ENCODE measurements at regions not wholly inside any gene's neighbourhood (a gene's known extent, or its start where the extent isn't known, plus 50 kb on each side); places are given as distances from the start of the nearest gene placed in this dataset.

DNA sequence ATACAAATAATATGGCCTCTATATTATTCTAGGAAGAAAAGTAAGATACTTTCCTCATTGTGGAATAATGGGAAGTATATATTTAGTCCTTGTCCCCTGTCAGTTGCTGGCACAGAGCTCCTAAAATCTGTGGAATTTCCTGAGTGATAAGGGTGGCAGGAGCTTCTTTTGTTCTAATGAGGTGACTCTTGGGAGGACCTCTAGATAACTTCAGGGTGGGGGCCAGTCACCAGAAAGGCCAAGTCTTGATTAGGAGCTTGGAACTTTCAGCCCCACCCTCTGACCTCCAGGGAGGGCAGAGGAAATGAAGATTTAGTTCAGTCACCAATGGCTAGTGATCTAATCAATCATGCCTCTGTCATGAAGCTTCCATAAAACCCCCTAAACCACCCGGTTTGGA, 179.9 kb upstream of the PRICKLE1 start:
- Histone ChIP-seq H3K56ac (ENCODE audit: insufficient read length, low read depth, low read length) (no peak overlapping the region), H3K79me2 (ENCODE audit: insufficient read depth, low read length) (no peaks in the 10 kb centered on the region), H3K4me2 (ENCODE audit: insufficient read depth, insufficient read length, low read length) (no peak overlapping the region), H3K23ac (ENCODE audit: insufficient read length, low read depth, low read length) (no peak overlapping the region), H3K9me3 (ENCODE audit: control insufficient read depth, low read depth, low read length) (no peaks in the 10 kb centered on the region), H3K27me3 (ENCODE audit: insufficient read depth, low read length) (no peaks in the 10 kb centered on the region), H3K79me1 (ENCODE audit: insufficient read depth, low read depth, low read length, poor library complexity, severe bottlenecking) (no peaks in the 10 kb centered on the region), H3K27ac (ENCODE audit: insufficient read length, low read depth, low read length) (no peak overlapping the region), H2BK12ac (ENCODE audit: insufficient read length, low read depth, low read length) (no peak overlapping the region), H3K14ac (ENCODE audit: insufficient read depth, low read length) (no peak overlapping the region), H2BK120ac (ENCODE audit: low read depth, low read length, poor library complexity, severe bottlenecking) (no peak overlapping the region), H2BK15ac (ENCODE audit: low read depth, low read length) (no peak overlapping the region), H3K18ac (ENCODE audit: insufficient read length, low read depth, low read length) (no peak overlapping the region), H2AK5ac (ENCODE audit: insufficient read length, low read length) (no peak overlapping the region), H3K23me2 (ENCODE audit: insufficient read length, low read depth, low read length, poor library complexity, severe bottlenecking) (no peaks in the 10 kb centered on the region), H4K20me1 (ENCODE audit: control insufficient read depth, insufficient read depth, insufficient read length) (no peaks in the 10 kb centered on the region), H4K5ac (ENCODE audit: insufficient read length, low read depth, low read length) (no peak overlapping the region), H4K8ac (replicated peaks; ENCODE audit: insufficient read length, low read depth, low read length) (no peak overlapping the region), H4K91ac (ENCODE audit: insufficient read length, low read depth, low read length) (no peak overlapping the region), H3T11ph (ENCODE audit: low read length) (no peak overlapping the region), H3K4ac (ENCODE audit: low read depth, low read length) (no peak overlapping the region), H2BK20ac (ENCODE audit: low read depth, low read length, poor library complexity, severe bottlenecking) (no peak overlapping the region), H2AFZ (ENCODE audit: low read length) (no peak overlapping the region), H3K9ac (ENCODE audit: extremely low read depth, insufficient read length, low read length) (no peak overlapping the region), H3K4me1 (ENCODE audit: insufficient read depth, low read length) (no peaks in the 10 kb centered on the region), H2BK5ac (ENCODE audit: insufficient read length, low read length) (no peak overlapping the region)
- peaks cover 1% of the 10 kb centered on the region; the same call in 1 of the 2 replicates for H3K27me3 Mint-ChIP-seq (ENCODE audit: low read depth)
- TF ChIP-seq CTCF (conservative IDR thresholded peaks at IDR 0.05) = no peak
- H3K27ac Mint-ChIP-seq = no peak overlapping the region
- DNase-seq = no peak
- WGBS (ENCODE audit: extremely low coverage, insufficient read length, low lambda C conversion rate) = no CpG with 5 or more reads among the region's 1 CpG
- H3K4me3 Mint-ChIP-seq = no peak overlapping the region
- no peaks in the 10 kb centered on the region for H3K4me1 Mint-ChIP-seq
- peaks cover 0 to 11% (median 2%) of the 10 kb centered on the region in 3 experiments; a peak in 4 of 7 replicates for H3K36me3 Mint-ChIP-seq (ENCODE audit: insufficient read depth in 1 of 3, low read depth in 3 of 3)
- peaks cover 10 to 14% of the 10 kb centered on the region in 2 experiments for H3K9me3 Mint-ChIP-seq
